SJSA1 (cell line): ENCODE measurements at regions not wholly inside any gene's neighbourhood (a gene's known extent, or its start where the extent isn't known, plus 50 kb on each side); places are given as distances from the start of the nearest gene placed in this dataset.

ENCODE experiments used
- DNase-seq, 2 experiments: peaks; one replicate each; pipeline ENCODE4 v3.0.0-alpha.2; 2015 to 2020; ENCODE audit warnings: low spot score in 2 of 2, low read depth in 1 of 2
- H3K27ac ChIP-seq: fragments of 250-450 bp; sonication (Bioruptor Pico); 2 replicates; pipeline ENCODE4 v1.5.1; 2020; ENCODE audit warnings: mild to moderate bottlenecking, moderate library complexity
- H3K27me3 ChIP-seq: fragments of 250-450 bp; sonication (Bioruptor Pico); replicated peaks from 2 replicates; pipeline ENCODE4 v1.5.1; 2020; ENCODE audit warnings: mild to moderate bottlenecking, moderate library complexity
- H3K36me3 ChIP-seq: fragments of 250-450 bp; sonication (Bioruptor Pico); 2 replicates; pipeline ENCODE4 v1.5.1; 2020; ENCODE audit warnings: mild to moderate bottlenecking
- H3K4me1 ChIP-seq: fragments of 250-450 bp; sonication (Bioruptor Pico); replicated peaks from 2 replicates; pipeline ENCODE4 v1.6.1; 2021; ENCODE audit warnings: mild to moderate bottlenecking
- H3K4me3 ChIP-seq: fragments of 250-450 bp; sonication (Bioruptor Pico); 2 replicates; pipeline ENCODE4 v1.5.1; 2020; ENCODE audit warnings: mild to moderate bottlenecking
- H3K9me3 ChIP-seq: fragments of 250-450 bp; sonication (Bioruptor Pico); replicated peaks from 2 replicates; pipeline ENCODE4 v1.5.1; 2020; ENCODE audit warnings: mild to moderate bottlenecking

DNA sequence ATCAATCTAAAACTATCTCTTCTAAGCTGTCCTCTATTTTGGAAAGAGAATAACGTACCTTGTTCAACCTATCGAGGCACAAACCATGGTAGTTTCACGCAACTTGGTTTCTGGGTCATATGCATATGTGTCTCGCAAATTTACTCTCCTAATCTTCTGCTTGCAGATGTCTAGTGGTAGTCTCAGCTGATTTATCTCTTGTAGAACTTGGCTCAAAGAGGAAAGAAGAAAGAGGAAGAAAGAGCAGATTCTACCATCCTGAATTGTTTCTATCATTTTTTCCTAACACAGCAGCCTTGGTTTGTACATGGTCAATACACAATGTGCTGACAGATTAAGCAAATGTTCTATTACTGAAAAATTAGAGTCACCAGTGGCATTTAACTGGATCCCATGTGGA lies 282.3 kb downstream of the SPRY2 start:
- Histone ChIP-seq H3K27me3 (no peaks in the 10 kb centered on the region), H3K4me3 (no peak overlapping the region), H3K36me3 (no peaks in the 10 kb centered on the region), H3K9me3 (0 out of 2 replicates have a peak, but pooled peaks cover 4% of the 10 kb centered on the region), H3K4me1 (no peaks in the 10 kb centered on the region), H3K27ac (no peak overlapping the region)
- DNase-seq = no peak

DNA sequence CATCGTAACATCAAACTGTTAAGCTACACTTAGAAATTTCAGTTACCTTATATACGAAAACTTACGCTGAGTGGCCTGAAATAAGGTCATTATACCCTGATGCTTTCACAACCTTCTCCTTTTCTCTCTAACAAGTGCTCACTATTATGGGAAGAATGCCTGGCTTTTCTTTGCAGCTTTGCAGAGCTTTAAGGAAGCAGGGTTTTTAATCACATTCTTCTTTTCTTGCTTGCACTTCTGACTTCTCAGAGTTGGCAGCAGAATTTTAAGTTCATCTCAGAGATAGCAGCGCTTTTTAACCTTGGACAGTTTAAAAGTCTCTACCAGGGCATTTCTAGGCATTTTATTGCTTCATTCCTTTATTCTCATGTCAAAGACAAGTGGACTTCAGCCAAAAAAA lies 285.1 kb downstream of the SPRY2 start:
- Histone ChIP-seq H3K27me3 (no peaks in the 10 kb centered on the region), H3K4me1 (no peaks in the 10 kb centered on the region), H3K9me3 (0 out of 2 replicates have a peak, but pooled peaks cover 4% of the 10 kb centered on the region), H3K36me3 (no peaks in the 10 kb centered on the region), H3K4me3 (no peak overlapping the region), H3K27ac (no peak overlapping the region)
- DNase-seq = no peak

DNA sequence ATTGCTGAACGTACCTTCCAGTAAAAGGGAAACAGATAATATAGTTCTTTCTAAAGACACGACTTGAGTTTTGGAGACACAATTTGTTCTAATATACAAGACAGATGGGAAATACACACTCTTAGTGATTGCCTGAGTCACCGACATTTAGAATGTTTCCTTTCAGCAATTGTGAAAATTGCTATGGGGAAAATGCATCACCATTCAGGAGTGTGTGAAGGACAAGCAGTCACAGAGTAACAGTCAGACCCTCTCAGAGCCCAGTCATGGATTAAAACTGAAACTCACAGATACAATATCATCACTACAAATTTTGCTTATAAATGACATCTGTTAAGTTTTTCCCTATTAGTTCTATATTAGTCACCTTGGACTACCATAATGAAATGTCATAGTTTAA lies 286.1 kb downstream of the SPRY2 start:
- H3K27me3 ChIP-seq = no peaks in the 10 kb centered on the region
- H3K36me3 ChIP-seq = no peaks in the 10 kb centered on the region
- H3K27ac ChIP-seq = no peak overlapping the region
- peaks cover 6% of the 10 kb centered on the region for H3K4me1 ChIP-seq
- 0 out of 2 replicates have a peak, but pooled peaks cover 4% of the 10 kb centered on the region for H3K9me3 ChIP-seq
- H3K4me3 ChIP-seq = no peak overlapping the region
- DNase-seq = no peak

DNA sequence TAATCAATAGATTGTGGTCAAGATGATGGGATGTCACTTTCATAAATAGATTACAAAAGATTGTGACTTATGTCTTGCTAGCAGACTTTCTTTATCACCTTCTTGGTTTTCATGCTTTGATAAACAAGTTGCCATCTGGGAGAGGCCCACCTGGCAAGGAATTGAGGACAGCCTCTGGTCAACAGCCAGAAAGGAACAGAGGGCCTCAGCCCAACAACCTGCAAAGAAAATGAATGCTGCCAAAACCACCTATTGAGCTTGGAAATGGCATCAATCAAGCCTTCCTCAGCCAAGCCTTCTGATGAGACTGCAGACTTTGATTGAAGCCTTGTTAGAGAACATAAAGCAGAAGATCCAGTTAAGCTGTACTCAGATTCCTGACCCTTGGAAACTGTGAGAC lies 288.6 kb downstream of the SPRY2 start:
- Histone ChIP-seq H3K27ac (no peak overlapping the region), H3K27me3 (no peaks in the 10 kb centered on the region), H3K4me3 (no peak overlapping the region), H3K9me3 (no peaks in the 10 kb centered on the region), H3K36me3 (no peaks in the 10 kb centered on the region), H3K4me1 (peaks cover 30% of the 10 kb centered on the region)
- DNase-seq = no peak

DNA sequence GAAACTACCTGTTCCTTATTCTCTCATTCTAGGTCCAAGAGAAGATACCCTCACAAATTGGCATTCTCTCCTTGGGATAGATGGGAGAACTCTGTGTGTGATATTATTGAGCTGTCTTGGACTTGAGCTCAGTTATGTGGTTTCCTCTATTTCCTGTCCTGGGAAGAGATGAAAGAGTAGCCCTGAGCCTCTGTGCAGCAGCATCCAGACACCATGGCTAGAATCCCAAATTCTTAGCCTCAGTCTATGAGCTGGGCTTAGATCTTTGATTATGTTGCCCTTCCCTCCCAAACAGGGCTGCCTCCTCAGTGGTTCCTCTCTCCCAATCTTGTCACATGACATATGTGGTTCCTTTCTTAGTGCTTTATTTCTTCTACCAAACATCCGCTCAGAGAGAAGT lies 290.7 kb downstream of the SPRY2 start:
- H3K4me3 ChIP-seq = no peak overlapping the region
- H3K9me3 ChIP-seq = no peaks in the 10 kb centered on the region
- DNase-seq = peak in 1 of 2 experiments; percentile 52
- H3K4me1 ChIP-seq = peaks cover 33% of the 10 kb centered on the region
- no peaks in the 10 kb centered on the region for H3K27me3 ChIP-seq
- H3K27ac ChIP-seq = 0 out of 2 replicates have a peak overlapping the region, but pooled peaks have one; percentile 6
- no peaks in the 10 kb centered on the region for H3K36me3 ChIP-seq

DNA sequence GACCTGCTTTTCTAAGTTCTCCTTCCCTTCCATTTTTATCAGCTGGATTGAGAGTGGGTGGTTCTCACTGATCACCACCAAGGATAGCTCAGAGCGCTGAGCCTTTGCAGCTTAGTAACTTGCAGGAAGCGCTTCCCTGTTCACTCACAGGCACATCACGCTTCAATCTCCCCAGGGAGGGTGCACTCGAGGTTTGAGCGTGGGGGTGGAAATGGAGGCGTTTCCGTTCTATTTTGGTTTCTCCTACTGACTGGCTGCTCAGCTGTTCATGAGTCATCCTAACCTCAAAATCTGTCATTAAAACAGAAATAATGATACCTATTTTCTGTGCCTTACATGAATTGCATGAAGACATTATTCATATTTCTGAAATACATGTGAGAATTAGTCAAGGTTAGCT lies 292.1 kb downstream of the SPRY2 start:
- Histone ChIP-seq H3K4me3 (no peak overlapping the region), H3K9me3 (no peaks in the 10 kb centered on the region), H3K27ac (peak overlapping the region; percentile 1; the same call in 1 of the 2 replicates), H3K36me3 (no peaks in the 10 kb centered on the region), H3K27me3 (no peaks in the 10 kb centered on the region), H3K4me1 (peaks cover 33% of the 10 kb centered on the region)
- DNase-seq = peak; percentile 99

DNA sequence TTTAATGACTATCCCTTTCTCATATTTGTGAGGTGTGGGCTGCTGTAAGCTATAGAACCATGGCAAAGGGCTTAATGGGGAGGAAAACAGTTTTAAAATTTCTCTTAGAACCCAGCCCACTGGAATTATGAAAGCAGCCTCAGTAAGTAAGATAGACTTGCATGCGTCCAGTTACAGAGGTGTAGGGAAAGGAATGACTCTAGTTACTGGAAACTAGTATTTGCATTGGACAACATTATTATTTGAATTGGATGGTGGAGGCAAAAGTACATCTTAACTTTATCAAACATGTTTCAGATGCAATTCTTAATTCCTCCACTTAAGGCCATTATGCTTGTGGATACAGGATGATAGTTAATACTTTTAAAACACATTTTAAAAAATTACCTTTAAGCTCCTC lies 292.9 kb downstream of the SPRY2 start:
- Histone ChIP-seq H3K4me1 (peaks cover 33% of the 10 kb centered on the region), H3K27me3 (no peaks in the 10 kb centered on the region), H3K36me3 (no peaks in the 10 kb centered on the region), H3K4me3 (no peak overlapping the region), H3K9me3 (no peaks in the 10 kb centered on the region), H3K27ac (no peak overlapping the region)
- DNase-seq = no peak

DNA sequence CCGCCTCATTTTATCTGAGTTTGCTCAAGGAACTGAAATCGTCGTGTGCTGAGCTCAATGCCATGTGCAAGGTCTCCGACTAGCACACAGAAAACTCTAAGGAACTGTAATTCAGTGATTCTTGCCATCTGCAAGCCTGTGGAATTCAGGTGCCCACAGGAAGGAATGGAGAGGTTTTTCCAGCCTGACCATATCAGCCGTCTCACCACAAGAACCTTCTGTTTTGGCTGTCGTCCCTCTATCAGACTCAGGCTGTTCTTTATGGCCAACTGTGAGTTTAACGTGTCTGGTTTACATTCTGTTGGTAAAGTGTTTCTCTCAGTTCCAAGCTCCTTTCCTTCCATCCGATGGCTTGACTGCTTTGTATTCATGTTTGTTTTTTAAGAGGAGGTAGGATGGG lies 293.5 kb downstream of the SPRY2 start:
- H3K4me3 ChIP-seq = no peak overlapping the region
- H3K9me3 ChIP-seq = no peaks in the 10 kb centered on the region
- no peak overlapping the region for H3K27ac ChIP-seq
- no peak for DNase-seq
- no peaks in the 10 kb centered on the region for H3K36me3 ChIP-seq
- H3K27me3 ChIP-seq = no peaks in the 10 kb centered on the region
- H3K4me1 ChIP-seq = peaks cover 33% of the 10 kb centered on the region

DNA sequence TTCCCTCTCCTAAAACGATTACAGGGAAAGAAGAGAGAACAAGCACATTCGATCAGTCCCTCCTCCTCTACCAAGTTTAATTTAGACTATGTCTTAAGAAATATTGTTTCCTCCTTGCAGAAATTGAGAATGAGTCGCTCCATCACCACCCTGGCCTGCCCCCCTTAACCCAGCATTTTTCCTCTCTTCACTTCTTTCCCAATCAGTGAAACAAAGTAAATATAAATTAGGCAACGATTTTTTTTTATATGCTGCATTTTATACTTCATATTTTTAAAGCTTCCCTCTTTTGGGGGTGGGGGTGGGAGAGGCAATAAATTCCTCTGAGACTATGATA lies 300.0 kb downstream of the SPRY2 start:
- peaks cover 50% of the 10 kb centered on the region for H3K4me1 ChIP-seq
- no peaks in the 10 kb centered on the region for H3K9me3 ChIP-seq
- DNase-seq = no peak
- peak overlapping the region; percentile 46 for H3K27ac ChIP-seq
- no peaks in the 10 kb centered on the region for H3K27me3 ChIP-seq
- no peak overlapping the region for H3K4me3 ChIP-seq
- H3K36me3 ChIP-seq = no peaks in the 10 kb centered on the region

DNA sequence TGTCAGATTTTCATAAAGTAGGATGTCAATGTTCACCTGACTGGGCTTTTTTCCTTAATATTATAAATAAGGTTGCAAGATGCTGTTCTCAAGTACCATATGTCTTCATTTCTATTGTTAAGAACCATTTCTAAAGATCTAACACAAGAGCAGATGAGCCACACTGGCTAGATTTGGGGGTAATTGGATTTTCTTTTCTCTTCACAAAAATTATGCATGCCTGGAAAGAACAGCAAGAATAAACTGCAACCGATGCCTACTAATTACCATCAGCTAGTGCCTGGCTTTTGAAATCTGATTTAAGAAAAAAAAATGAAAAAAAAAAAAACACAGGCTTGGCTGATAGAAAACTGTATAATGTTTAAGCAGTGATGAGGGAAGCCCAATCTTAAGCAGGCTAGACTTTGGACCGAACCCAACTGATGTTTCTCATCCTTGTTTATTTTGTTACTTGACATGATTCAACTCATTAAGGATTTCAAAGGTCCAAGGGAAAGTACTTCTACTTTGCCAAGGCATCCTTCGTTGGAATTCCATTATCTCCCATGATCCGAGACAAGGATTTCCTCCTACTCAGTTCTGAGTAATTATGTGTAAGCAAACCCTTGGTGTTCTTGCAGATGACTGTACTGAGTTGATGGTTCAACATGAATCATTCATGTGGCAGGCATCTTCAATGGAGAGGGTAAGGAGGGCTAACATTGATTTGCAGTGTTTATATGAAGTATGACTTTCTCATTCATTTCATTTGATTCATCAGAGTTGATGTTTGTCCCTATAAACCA lies 300.5 kb downstream of the SPRY2 start:
- peak; percentile 92 to 100 for DNase-seq
- Histone ChIP-seq H3K4me3 (no peak overlapping the region), H3K4me1 (peaks cover 50% of the 10 kb centered on the region)

DNA sequence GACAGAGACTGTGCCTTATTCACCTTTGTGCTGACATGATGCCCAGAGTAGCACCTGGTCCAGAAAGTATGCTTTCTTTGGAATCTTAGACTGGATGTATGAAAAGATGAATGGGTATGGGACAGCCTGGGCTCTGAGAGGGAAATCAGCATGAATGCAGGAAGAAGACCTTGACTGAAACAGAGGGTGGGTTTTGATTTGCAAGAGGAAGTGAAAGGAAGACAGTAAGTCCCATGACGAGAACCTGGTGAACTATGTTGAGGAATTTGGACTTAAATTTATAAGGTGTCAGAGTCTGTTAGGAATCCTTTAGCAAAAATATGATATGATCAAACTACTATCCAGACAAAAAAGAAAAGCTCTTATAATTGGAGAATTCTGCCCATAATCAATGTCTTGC lies 301.9 kb downstream of the SPRY2 start:
- no peaks in the 10 kb centered on the region for H3K9me3 ChIP-seq
- no peak overlapping the region for H3K4me3 ChIP-seq
- peaks cover 50% of the 10 kb centered on the region for H3K4me1 ChIP-seq
- H3K27ac ChIP-seq = peak overlapping the region; percentile 46
- no peak for DNase-seq
- H3K27me3 ChIP-seq = no peaks in the 10 kb centered on the region
- no peaks in the 10 kb centered on the region for H3K36me3 ChIP-seq

More for the DNA sequence above, 300.5 kb downstream of the SPRY2 start:
- Histone ChIP-seq H3K9me3 (no peaks in the 10 kb centered on the region), H3K36me3 (no peaks in the 10 kb centered on the region), H3K27ac (peak overlapping the region; percentile 46), H3K27me3 (no peaks in the 10 kb centered on the region)

DNA sequence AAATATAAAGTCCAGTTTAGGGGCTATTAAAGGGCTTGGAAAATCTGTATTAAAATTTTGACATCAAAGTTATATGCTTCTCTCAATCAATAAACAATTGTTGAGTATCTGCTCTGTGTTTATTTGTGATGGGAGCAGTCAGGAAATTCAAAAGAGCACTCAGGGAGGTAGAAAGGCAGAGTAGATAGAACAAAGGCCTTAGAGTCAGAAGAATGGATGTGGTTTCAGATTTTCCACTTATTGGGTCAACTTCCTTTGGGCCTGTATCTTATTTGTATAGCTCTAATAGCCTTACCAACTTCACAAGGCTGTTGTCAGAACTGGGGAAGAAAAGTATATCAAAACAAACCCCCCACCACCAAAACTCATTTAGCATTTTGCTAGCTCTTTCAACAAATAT lies 302.6 kb downstream of the SPRY2 start:
- Histone ChIP-seq H3K36me3 (no peaks in the 10 kb centered on the region), H3K4me3 (no peak overlapping the region), H3K27me3 (no peaks in the 10 kb centered on the region), H3K27ac (peak overlapping the region; percentile 46), H3K4me1 (peaks cover 50% of the 10 kb centered on the region), H3K9me3 (no peaks in the 10 kb centered on the region)
- peak in 1 of 2 experiments; percentile 94 for DNase-seq

DNA sequence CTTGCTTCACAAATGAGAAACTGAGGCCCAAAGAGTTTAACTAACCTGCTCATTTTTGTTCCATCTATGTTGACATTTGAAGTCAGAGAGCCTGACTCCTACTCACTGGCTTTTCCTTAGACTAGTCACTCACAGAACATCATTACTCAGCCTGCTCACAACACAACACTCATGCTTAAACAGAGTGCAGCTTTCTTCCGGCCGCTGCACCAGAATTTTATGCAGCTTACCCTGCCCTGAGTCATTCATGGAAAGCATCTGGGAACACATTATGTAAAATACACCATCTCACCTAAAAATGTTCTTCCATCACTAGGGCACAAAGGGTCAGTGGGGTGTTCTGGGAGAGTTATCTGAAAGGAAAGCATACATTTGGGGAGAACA lies 303.4 kb downstream of the SPRY2 start:
- Histone ChIP-seq H3K36me3 (no peaks in the 10 kb centered on the region), H3K27me3 (no peaks in the 10 kb centered on the region), H3K4me3 (no peak overlapping the region), H3K9me3 (no peaks in the 10 kb centered on the region), H3K4me1 (peaks cover 50% of the 10 kb centered on the region), H3K27ac (peak overlapping the region; percentile 46)
- DNase-seq = peak; percentile 91 to 94

DNA sequence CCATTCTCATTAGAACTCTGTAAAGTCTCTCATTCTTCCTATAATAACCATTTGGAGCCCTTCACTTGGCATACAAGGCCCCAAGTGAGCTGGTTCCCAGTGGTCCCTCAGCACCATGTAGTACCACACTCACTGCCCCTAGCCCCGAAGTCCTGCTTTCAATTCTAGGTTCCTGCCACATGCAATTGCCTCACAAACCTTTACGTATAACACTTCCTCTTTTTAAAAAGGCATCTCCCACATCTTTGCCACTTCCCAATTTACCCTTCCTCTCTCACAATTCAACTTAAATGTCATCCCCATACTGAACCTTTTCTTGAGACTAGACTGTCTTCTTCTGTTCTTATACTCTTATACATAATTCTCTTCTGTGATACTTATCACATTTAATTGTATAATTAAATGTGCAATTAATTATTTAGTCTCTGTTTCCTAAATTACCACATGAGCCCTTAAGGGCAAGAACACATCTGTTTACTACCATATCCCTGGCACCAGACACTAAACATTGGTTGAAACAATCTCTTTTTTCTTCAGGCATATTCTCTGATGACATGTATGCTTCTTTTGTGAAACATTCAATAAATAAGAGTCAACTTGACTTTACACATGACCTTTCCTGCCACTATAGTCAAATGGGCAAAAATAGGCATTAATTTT lies 304.0 kb downstream of the SPRY2 start:
- DNase-seq = no peak
- Histone ChIP-seq H3K36me3 (no peaks in the 10 kb centered on the region), H3K27ac (peak overlapping the region; percentile 14), H3K4me3 (no peak overlapping the region), H3K27me3 (no peaks in the 10 kb centered on the region), H3K4me1 (peaks cover 49% of the 10 kb centered on the region), H3K9me3 (no peaks in the 10 kb centered on the region)
